Epithelial cell of prostate (primary cell): ENCODE measurements at regions not wholly inside any gene's neighbourhood (a gene's known extent, or its start where the extent isn't known, plus 50 kb on each side); places are given as distances from the start of the nearest gene placed in this dataset.
"Not testable (repeated sequence)": the region's sequence is repeated elsewhere in the genome, so short reads cannot be mapped to it uniquely, and the experiment has no call there.

Experiments used
- DNase-seq: peaks from one replicate; pipeline ENCODE4 v3.0.0-alpha.2; 2011; ENCODE audit warnings: low read depth, low spot score
- H3K27ac ChIP-seq: fragments of 450-650 bp; 2 replicates; pipeline ENCODE4 v1.5.1; 2017; ENCODE audit warnings: mild to moderate bottlenecking

DNA sequence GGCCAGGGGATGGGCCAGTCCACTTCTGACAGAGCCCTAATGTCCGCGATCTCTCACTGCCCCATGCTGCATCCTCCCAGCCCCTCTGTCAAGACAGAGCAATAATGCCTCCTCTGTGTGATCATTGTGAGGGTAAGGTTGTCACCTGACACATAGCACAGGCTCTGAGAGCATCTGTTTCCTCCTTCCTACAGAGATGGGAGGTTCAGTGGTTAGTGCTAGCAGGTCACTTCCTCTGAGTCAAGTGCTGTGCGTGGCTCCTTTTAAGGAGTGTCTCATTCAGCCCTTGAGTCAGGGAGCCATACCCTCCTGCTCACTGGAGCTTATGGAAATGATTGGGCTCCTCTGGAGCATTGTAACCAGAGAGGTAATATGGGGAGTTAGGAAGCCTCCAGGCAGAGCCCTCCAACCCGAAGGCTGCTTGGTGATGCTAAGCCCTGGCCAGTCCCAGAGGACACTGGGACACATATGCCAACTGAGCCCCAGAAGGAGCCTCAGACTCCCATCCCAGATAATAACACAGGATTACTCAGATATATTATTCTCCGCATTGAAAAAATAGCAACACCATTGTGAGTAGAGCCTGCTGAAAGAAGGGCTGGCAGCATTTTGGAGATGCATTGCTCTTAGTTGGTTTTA lies 189.0 kb downstream of the GALNT1 start:
- no peak for DNase-seq
- H3K27ac ChIP-seq = peak overlapping the region; percentile 5

DNA sequence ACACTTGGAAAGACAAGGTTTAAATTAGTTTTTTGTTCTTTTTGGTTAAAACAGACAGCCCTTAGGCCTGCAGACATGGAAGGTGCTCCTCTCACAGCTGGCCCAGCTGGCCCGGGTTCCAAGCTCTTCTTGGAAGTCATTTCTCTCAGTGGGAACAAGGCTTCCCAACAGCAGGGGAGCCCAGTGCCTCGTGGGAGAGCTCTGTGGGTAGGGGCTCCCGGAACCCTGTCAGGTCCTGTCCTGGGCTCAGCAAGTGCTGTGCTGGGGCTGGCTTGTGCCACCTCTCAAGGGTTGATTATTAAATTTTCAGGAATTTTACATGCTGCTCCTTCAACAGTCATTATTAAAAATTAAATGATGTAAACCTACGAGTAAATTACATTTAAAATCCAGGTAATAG lies 189.6 kb downstream of the GALNT1 start:
- H3K27ac ChIP-seq = no peak overlapping the region
- no peak for DNase-seq

DNA sequence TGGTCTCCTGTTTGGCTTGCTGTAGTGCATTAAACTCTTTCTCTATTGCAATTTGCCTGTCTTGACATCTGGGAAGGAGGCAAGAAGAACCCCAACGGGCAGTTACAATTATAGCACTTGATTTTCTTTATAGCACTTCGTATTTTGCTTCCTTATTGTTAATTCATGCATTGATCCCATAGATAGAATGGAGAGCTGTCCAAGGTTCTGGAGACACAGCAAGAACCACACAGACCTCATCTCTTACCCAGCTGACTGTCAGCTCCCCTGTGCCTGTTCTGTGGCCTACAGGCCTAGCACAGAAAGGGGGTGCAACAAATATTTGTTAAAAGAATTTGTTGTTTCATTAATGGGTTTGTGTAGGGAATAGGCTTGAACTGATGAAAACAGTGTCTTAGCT lies 194.3 kb downstream of the GALNT1 start:
- H3K27ac ChIP-seq = no peak overlapping the region
- DNase-seq = no peak

DNA sequence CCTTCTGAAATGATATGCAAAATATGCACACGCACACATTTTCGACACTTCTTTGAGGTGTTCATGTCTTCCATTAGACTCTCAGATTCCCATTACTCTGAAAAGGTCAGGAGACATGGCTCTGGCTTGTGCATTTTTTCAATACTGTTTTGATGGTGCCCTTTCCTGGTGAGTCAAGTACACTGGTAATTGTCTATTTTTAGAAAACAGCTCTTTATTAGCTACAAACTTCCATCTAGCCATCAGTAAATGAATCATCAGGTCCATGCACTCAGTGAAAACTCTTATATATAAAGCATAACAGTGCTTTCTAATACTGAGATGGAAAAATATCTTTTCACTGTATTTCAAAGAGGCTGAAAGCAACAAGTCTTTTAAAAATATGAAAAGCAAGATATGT lies 194.9 kb downstream of the GALNT1 start:
- DNase-seq = no peak
- no peak overlapping the region for H3K27ac ChIP-seq

DNA sequence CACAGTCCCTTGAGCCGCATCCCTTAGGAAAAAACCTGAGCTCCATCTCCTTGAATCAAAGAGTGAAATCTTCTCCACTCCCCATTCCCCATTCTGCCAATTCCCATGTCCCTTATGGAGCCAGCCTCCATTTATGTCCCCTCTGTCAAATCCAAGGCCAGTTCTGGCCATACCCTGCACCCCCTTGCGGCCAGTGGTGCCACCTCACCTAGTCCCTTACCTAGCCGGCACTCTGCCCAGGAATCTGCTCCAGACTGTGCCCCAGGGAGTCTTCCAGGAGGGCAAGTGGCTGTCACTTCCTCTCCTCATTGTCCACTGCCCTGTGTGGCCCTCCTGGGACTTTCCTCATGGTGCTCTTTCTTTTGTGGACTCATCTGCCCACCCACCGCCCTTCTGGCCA lies 195.4 kb upstream of the RMP24 start:
- no peak for DNase-seq
- no peak overlapping the region for H3K27ac ChIP-seq

DNA sequence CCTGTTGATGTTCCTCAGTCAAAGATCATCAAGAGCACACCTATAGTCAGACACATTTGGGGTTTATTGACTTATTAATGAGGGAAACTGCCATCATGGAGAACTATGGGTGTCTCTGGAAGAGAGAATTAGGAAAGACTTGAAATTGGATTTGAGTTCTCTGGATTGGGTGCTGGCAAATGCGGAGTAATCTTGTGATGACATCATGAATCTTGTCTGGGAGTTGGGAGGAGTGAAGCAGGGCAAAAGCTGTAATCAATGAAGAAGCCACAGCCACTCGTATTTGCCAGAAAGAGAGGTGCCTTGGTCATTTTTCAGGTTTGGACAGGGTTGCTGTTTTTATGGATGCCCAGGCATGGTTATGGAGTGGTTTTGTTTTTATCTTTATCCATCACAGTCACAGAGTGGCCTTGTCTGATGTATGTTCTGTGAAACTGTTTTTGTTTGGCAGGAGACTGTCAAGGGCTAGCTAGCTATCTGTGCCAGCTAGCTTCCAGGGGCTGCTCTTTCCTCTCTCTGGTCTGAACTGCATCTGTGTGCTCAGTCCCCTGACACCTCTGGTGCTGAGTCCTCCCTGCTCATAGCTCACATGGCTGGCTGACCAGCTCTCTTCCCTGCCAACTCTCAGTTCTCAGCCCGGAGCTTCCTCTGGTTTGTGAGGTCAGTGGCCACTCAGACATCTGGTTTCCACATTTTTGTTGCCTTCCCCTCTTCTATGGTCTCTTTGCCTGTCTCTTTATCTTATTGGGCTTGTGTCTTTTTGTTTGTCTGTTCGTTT lies 193.4 kb upstream of the RMP24 start:
- H3K27ac ChIP-seq = no peak overlapping the region
- no peak for DNase-seq

DNA sequence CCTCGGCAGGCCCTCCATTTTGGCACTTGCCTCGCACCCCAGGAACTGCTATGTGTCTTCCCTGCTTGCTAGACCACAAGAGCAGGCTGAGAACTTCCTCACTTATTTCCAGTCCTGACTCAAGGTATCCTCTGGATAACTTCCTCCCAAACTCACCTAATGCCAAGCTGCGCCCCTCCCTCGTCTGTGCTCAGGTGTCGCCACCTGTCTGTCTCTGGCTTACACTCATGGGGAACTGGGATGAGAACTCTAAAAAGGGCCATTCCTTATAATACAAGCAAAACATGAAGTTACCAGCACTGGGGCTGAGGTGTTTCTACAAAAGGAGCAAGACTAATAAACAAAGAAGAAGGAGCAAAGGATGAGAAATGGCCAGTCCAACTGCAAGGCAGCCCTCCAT lies 191.5 kb upstream of the RMP24 start:
- H3K27ac ChIP-seq = no peak overlapping the region
- no peak for DNase-seq

DNA sequence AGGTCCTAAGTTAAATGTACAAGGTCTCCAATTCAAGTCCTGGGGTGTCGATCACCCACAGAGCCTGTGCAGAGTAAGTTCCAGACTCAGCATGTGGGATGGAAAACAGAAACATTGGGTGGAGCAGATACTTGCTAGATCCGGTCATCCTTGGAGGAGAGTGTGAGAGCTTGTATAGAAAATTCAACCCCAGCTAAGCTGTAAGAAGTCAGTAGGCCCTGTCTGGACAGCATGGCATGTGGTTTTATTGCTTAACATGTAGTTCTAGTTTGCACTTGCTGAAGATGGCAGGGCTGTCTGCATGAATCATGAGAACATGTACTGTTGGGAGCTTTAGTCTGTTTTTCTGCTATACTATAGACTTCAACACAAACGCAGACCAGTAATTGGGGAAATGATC lies 189.6 kb upstream of the RMP24 start:
- no peak overlapping the region for H3K27ac ChIP-seq
- DNase-seq = peak; percentile 40

DNA sequence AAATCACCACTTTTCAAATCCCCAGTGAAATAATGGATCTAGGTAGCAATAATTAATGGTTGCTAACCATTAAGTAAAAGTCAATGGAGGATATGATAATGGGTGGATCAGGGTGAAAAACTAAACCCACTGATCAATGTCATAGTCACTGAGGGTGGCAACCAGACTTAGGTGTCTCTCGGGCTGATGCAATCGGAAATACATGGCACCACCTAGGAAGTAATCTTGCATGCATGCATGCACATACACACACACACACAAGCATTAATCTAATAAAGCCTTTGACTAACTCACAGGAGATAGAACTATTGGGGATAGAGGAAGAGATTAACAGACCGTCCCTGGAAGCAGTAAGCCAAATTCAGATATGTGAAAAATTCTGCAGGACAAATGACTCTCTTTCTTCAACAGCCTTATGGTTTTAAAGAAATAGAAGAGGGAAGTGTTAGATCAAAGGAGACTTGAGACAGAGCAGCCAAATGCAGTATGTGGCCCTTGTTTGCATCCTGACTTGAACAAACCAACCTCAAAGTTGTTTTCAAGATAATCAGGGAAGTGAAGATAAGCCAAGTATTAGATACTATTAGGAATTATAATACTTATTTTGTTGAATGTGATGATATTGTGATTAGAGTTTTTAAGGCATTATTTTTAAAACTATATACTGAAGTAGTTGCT lies 186.0 kb upstream of the RMP24 start:
- no peak for DNase-seq
- no peak overlapping the region for H3K27ac ChIP-seq

DNA sequence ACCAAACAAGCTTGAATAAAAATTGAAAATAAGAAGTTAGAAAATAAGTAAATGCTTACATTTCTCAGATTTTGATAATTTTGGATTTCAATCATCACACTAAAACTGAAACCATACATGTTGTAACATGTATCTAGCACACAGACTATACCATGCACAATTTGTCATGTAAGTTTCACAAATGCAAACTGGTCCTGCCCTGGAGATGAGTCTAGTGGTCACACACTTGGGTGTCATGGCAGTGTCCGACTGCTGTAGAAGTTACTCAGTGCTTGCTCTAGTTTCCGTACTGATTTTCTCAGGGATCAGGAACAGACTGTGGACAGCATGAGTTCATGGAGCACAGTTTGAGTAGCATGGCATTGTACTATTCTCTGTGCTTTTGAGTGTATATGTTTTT lies 182.9 kb upstream of the RMP24 start:
- no peak for DNase-seq
- no peak overlapping the region for H3K27ac ChIP-seq

DNA sequence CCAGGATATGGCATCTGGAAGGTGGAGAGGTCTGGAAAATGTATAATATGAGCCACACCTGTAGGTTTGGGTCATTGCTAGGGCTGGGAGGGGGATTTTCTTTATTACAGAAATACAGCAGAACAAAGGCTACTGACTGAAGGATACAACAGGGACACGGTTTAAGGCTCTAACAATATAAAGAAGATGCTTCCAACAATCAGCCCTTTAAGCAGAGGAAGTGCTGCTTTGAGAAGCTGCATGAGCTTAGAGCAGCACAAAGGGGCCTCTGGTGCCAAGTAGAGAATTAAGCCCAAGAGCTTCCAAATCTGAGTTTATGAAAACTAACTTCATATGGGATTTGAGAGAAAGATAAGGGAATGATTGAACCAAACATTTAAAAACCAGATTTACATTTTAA lies 174.5 kb upstream of the RMP24 start:
- no peak for DNase-seq

DNA sequence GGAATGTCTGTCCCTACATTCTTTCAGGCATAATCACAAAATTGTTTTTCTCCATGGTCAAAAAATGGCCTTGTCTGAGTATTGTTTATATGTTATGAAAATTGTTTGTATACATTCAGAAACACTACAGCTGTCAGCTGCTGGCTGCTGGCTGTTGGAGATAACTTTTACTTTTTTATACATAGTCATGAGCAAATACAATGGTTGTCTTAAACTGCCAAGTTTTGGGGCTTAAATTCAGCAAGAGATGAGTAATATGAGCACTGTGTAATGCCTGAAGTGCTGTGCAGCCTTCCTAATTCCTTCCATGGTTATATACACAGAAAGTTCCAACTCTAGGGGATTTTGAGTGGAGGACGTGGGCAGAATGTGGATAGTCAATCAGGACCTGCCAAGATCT lies 168.9 kb upstream of the RMP24 start:
- no peak for DNase-seq
- no peak overlapping the region for H3K27ac ChIP-seq

More for the DNA sequence above, 174.5 kb upstream of the RMP24 start:
- H3K27ac ChIP-seq = no peak overlapping the region

DNA sequence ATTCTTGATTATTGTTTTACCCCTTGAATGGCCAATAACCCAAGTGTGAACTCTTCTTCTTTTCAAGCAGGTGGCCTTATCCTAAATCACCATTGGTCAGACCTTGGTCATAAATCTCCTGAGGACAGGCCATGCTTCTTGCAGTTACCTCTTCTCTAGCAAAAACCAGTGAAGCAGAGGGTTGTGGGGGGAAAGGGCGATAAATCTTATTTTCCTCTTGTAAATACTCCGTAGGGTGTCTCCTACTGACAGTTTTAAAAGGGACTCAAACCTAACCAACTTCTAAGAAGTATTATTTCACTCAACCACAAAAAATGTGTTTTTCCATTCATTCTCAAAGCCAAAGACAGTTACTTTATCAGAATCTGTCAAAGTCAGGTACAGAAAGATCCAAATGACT lies 168.1 kb upstream of the RMP24 start:
- DNase-seq = no peak
- H3K27ac ChIP-seq = no peak overlapping the region

DNA sequence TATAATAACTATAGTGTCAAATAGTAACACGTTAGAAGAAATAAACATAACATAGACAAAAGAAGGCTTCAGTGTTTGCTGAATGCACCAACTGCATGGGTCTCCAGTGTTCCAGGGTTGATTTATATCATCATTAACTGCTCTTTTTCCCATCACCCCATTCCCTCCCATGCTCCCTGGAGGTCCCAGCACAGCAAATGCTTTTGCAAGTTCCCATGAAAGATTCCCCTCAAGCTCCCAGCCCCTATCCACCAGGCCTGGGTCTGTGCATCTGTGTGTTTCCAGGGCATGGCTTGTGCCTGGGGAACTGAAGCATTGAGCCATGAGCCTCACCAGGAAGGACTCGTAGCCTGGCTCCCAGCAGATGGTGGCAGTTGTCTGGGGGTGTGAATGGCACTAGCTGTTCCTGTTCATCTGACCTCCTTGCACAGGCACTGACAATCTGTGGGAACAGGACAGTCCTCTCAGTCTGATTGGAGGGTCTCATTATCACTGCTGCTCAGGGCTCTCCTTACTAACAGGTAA lies 164.6 kb upstream of the RMP24 start:
- DNase-seq = no peak
- no peak overlapping the region for H3K27ac ChIP-seq

DNA sequence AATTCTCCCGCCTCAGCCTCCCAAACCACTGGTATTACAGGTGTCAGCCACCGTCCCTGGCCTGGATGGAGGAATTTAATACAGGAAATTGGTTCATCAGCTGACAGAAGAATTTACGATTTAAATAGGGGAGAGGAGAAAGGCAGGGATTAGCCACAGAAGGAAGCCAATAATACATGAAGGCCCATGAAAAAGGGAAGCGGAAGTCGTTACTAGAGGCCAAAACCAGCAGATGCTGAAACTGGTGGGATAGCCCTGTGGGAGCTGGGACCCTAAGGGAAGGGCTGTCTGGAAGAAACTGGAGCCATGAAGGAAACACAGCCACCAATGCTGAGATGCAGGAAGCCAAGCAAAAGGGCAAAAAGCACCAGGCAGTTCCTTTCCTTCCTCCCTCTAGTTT lies 163.7 kb upstream of the RMP24 start:
- DNase-seq = no peak
- no peak overlapping the region for H3K27ac ChIP-seq

DNA sequence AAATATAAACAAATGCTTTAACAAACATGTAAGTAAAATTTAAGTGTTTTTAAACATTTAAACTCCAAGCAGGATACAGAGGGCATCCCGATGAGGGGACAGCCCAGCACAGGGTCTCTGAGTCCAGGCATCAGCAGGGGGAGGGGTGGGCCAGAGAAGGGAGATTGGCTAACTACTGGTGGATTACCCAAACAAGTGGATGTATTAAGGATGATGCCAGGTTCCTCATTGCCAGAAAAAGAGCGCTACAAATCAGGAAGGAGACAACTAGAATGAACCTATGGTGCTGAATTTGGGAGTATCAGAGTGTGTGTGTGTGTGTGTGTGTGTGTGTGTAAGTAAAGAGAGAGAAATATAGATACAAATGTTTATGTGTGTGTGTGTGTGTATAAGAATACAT lies 162.0 kb upstream of the RMP24 start:
- H3K27ac ChIP-seq = no peak overlapping the region
- DNase-seq = no peak

DNA sequence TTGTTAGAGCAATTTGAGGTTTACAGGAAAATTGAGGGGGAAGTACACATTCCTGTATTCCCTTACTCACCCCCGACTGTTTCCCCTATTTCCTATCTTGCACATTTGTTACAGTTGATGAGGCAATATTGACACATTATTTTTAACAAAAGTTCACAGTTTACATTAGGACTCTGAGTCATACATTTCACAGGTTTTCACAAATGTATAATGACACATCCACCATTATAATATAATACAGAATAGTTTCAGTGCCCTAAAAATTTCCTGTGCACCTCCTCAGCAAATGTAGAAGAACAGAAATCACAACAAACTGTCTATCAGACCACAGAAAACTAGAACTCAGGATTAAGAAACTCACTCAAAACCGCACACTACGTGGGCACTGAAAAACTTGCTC lies 160.6 kb upstream of the RMP24 start:
- peak overlapping the region; percentile 67 for H3K27ac ChIP-seq
- peak; percentile 24 for DNase-seq

DNA sequence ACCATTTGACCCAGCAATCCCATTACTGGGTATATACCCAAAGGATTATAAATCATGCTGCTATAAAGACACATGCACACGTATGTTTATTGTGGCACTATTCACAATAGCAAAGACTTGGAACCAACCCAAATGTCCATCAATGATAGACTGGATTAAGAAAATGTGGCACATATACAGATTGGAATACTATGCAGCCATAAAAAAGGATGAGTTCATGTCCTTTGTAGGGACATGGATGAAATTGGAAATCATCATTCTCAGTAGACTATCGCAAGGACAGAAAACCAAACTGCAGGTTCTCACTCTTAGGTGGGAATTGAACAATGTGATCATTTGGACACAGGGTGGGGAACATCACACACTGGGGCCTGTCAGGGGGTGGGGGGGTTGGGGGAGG lies 157.5 kb upstream of the RMP24 start:
- H3K27ac ChIP-seq, DNase-seq: not testable (repeated sequence)

DNA sequence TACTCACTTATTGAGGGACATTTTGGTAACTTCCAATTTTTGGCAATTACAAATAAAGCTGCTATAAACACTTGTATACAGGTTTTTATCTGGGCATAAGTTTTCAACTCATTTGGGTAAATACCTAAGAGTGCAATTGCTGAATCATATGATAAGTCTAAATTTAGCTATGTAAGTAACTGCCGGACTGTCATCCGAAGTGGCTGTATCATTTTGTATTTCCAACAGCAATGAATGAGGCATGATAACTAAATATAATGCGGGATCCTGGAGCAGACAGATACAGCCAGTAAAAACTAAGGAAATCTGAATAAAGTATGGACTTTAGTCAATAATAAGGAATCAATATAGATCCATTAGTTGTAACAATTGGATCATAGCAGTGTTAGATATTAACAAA lies 156.5 kb upstream of the RMP24 start:
- H3K27ac ChIP-seq = no peak overlapping the region
- DNase-seq = no peak

DNA sequence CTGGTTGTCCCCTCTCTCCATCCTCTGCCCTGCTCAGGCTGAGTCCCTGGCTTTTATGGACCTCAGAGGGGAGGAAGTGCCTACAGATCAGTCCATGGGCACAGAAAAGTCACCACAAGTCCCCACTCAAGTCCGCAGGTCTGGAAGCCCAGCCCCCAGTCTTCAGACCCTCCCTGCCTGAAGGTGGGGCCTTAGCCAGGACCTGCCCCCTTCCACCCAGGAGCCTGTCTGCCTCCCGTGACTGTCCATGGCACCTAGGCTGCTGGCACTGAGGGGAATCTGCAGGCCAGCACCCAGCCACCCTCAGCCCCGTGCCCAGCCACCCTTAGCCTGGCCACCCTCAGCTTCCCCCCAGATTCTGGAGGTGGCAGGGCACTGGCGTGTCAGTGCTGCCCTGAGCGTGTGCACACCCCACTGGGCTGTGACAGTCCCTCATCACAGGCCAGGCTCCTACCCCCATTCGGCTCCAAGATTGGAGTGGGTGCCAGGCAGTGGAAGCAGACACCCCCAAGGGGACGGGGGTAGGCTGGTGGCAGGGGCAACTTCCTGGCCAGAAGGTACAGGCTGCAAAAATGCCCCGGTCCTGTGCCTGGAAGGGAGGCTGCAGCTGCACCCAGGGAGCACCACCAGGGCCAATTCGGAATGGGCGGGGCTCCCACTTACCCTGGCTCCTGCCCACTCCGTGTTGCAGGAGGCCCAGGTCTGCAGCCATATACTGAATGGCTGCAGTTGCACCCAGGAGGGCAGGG lies 154.7 kb upstream of the RMP24 start:
- DNase-seq = no peak
- H3K27ac ChIP-seq = no peak overlapping the region

DNA sequence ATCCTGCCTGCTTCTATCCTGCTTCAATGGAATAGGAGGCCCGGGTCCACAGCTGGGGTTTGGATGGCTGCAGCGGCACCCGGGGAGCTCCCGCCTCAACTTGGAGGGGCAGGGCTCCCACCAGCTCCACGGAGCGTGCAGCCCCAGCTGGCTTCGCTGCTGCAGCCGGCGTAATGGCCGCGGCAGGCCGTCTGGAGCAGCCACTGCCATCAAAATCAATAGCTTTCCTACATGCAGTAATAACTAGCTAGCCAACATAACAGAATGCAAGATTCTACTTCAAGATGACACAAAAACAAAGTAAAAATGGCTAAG lies 154.2 kb upstream of the RMP24 start:
- no peak overlapping the region for H3K27ac ChIP-seq
- no peak for DNase-seq
